ENCODE measurements at regions not wholly inside any gene's neighbourhood (a gene's known extent, or its start where the extent isn't known, plus 50 kb on each side); places are given as distances from the start of the nearest gene placed in this dataset.

GRCh38 chr11:71325418-71326327 is 73.3 kb upstream of the SHANK2 start:
- H3K9me3 Mint-ChIP-seq: peaks cover 5% of the 10 kb centered on the region
- peaks cover 27% of the 10 kb centered on the region for H3K27me3 Mint-ChIP-seq (ENCODE audit: low read depth, poor library complexity)

GRCh38 chr11:71324788-71325417 is 72.5 kb upstream of the SHANK2 start:
- no peak for DNase-seq
- no peak overlapping the region for H3K4me3 Mint-ChIP-seq
- H3K27ac Mint-ChIP-seq: peak overlapping the region; percentile 22
- peaks cover 3% of the 10 kb centered on the region for H3K9me3 Mint-ChIP-seq
- TF ChIP-seq, protein P1, sequence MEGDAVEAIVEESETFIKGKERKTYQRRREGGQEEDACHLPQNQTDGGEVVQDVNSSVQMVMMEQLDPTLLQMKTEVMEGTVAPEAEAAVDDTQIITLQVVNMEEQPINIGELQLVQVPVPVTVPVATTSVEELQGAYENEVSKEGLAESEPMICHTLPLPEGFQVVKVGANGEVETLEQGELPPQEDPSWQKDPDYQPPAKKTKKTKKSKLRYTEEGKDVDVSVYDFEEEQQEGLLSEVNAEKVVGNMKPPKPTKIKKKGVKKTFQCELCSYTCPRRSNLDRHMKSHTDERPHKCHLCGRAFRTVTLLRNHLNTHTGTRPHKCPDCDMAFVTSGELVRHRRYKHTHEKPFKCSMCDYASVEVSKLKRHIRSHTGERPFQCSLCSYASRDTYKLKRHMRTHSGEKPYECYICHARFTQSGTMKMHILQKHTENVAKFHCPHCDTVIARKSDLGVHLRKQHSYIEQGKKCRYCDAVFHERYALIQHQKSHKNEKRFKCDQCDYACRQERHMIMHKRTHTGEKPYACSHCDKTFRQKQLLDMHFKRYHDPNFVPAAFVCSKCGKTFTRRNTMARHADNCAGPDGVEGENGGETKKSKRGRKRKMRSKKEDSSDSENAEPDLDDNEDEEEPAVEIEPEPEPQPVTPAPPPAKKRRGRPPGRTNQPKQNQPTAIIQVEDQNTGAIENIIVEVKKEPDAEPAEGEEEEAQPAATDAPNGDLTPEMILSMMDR (IDR thresholded peaks at IDR 0.05): no peak
- H3K27me3 Mint-ChIP-seq (ENCODE audit: low read depth, poor library complexity): peaks cover 27% of the 10 kb centered on the region
- peaks cover 13% of the 10 kb centered on the region for H3K4me1 Mint-ChIP-seq
- H3K36me3 Mint-ChIP-seq (ENCODE audit: low read depth): no peaks in the 10 kb centered on the region

More at GRCh38 chr11:71325418-71326327, 73.3 kb upstream of the SHANK2 start:
- Mint-ChIP-seq H3K27ac (peak overlapping the region; percentile 22), H3K4me1 (peaks cover 13% of the 10 kb centered on the region), H3K36me3 (ENCODE audit: low read depth) (no peaks in the 10 kb centered on the region), H3K4me3 (no peak overlapping the region)
- no peak for DNase-seq
- TF ChIP-seq, protein P1 (IDR thresholded peaks at IDR 0.05): no peak

DNA sequence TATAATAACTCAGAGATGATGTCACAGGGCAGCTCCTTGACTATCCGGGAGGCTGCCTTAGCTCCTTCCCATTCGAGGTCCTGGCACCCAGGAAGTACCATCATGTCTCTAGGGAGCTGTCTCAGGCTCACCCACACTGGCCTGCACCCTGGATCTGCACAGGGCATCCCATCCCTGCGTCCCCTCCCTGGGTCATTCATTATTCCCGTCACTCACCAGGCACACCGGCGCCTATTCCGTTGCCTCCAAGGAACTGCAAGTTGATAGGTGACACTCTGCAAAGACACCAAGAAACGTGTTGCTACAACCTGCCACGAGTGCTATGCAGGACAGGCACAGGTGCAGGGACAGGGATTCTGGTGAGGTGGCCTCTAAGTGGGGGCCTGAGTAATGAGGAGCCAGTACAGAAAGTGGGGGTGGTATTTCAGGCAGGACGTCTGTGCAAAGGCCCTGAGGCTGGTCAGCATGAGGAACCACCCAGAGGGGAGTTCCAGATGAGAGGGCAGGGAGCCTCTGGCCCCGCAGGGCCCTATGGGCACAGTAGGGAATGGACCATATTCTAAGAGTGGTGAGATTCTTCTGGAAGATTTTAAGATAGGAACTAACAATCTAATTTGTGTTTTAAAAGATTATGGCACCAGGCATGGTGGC is 71.6 kb upstream of the SHANK2 start:
- Mint-ChIP-seq H3K36me3 (ENCODE audit: low read depth) (no peaks in the 10 kb centered on the region), H3K4me3 (no peak overlapping the region), H3K27me3 (ENCODE audit: low read depth, poor library complexity) (peaks cover 24% of the 10 kb centered on the region), H3K9me3 (peaks cover 7% of the 10 kb centered on the region), H3K27ac (no peak overlapping the region), H3K4me1 (peaks cover 13% of the 10 kb centered on the region)
- no peak for DNase-seq
- TF ChIP-seq, protein P1 (IDR thresholded peaks at IDR 0.05): no peak

GRCh38 chr11:71322861-71323582 is 70.6 kb upstream of the SHANK2 start:
- TF ChIP-seq, protein P1 (IDR thresholded peaks at IDR 0.05): no peak
- DNase-seq: no peak
- peaks cover 24% of the 10 kb centered on the region for H3K27me3 Mint-ChIP-seq (ENCODE audit: low read depth, poor library complexity)
- peaks cover 14% of the 10 kb centered on the region for H3K9me3 Mint-ChIP-seq
- peaks cover 13% of the 10 kb centered on the region for H3K4me1 Mint-ChIP-seq
- peak overlapping the region; percentile 46 for H3K27ac Mint-ChIP-seq
- H3K36me3 Mint-ChIP-seq (ENCODE audit: low read depth): no peaks in the 10 kb centered on the region
- H3K4me3 Mint-ChIP-seq: no peak overlapping the region

DNA sequence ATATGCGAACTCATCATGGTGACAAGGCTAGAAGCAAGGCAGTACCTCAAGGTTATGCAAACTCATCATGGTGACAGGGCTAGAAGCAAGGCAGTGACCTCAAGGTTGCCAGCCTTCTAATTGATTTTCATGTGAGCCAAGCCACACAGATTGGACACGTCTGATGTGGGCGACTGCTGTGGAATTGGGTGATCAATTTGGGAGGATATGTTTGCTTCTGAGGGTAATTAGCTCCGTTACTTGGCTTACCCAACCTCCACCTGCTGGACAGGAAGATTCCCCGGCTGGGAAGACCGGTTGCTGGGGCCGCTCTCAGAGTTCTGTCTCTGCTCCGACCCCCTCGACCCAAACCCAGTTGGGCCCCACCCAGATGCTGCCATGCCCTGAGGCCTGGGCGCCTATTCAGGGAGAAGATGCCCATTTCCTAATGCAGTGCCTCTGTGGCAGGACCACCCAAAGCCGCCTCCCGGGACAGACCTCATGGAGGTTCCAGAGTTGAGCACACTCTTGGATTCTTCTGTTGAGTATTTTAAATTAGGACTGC is 69.9 kb upstream of the SHANK2 start:
- peaks cover 22% of the 10 kb centered on the region for H3K9me3 Mint-ChIP-seq
- H3K36me3 Mint-ChIP-seq (ENCODE audit: low read depth): no peaks in the 10 kb centered on the region
- H3K4me1 Mint-ChIP-seq: peaks cover 13% of the 10 kb centered on the region
- H3K4me3 Mint-ChIP-seq: no peak overlapping the region
- no peak overlapping the region for H3K27ac Mint-ChIP-seq
- TF ChIP-seq, protein P1 (IDR thresholded peaks at IDR 0.05): no peak
- no peak for DNase-seq
- H3K27me3 Mint-ChIP-seq (ENCODE audit: low read depth, poor library complexity): peaks cover 22% of the 10 kb centered on the region
